GM12874 (cell line): ENCODE measurements at regions not wholly inside any gene's neighbourhood (a gene's known extent, or its start where the extent isn't known, plus 50 kb on each side); places are given as distances from the start of the nearest gene placed in this dataset.

Experiments used
- CTCF ChIP-seq: IDR thresholded peaks from 2 replicates; pipeline ENCODE4 v1.5.1; 2011; ENCODE audit warnings: low read depth, mild to moderate bottlenecking, control low read depth, low read length, moderate library complexity; ENCODE audit not compliant: insufficient read depth

- no peak for TF ChIP-seq CTCF
These were observed 798.1 kb downstream of the KCNJ18 start for GRCh38 chr17:22490399-22490798.

- no peak for TF ChIP-seq CTCF
These were observed 800.0 kb downstream of the KCNJ18 start for GRCh38 chr17:22492331-22492730.

GRCh38 chr17:22496450-22496849 lies 804.1 kb downstream of the KCNJ18 start:
- TF ChIP-seq CTCF: no peak

GRCh38 chr17:22503322-22503899 lies 811.1 kb downstream of the KCNJ18 start:
- TF ChIP-seq CTCF: no peak

- TF ChIP-seq CTCF: no peak
These were observed 813.3 kb downstream of the KCNJ18 start for GRCh38 chr17:22505660-22506059.

- TF ChIP-seq CTCF: no peak
These were observed 813.9 kb downstream of the KCNJ18 start for GRCh38 chr17:22506231-22506630.

- TF ChIP-seq CTCF: no peak
These were observed 814.5 kb downstream of the KCNJ18 start for GRCh38 chr17:22506861-22507260.
